ENCODE measurements at regions not wholly inside any gene's neighbourhood (a gene's known extent, or its start where the extent isn't known, plus 50 kb on each side); places are given as distances from the start of the nearest gene placed in this dataset.

- no peak for TF ChIP-seq EZH2 (IDR thresholded peaks at IDR 0.05; ENCODE audit: borderline replicate concordance, low read depth, low read length, poor library complexity, severe bottlenecking)
- no peak for TF ChIP-seq CTCF (conservative IDR thresholded peaks at IDR 0.05; ENCODE audit: low read depth, low read length)
Measured at GRCh38 chrX:99051639-99052038, 1358.4 kb downstream of the PCDH19 start.

Data from A673 (cell line).